Heart left ventricle (tissue), 16 donors: ENCODE measurements at regions not wholly inside any gene's neighbourhood (a gene's known extent, or its start where the extent isn't known, plus 50 kb on each side); places are given as distances from the start of the nearest gene placed in this dataset.

Source experiments
- ATAC-seq, 4 donors: fragments of 200-7000 bp; cut with Tn5 transposase; one replicate each; pipeline ENCODE4 v1.9.1; 2020 to 2022; ENCODE audit warnings: moderate library complexity in 4 of 4, mild to moderate bottlenecking in 3 of 4, moderate number of reproducible peaks in 1 of 4
- DNase-seq, 5 donors: peaks; one replicate each; pipeline ENCODE4 v3.0.0-alpha.2; 2020
- H3K27ac ChIP-seq, 12 donors: fragments of 200-600 bp; sonication (generic) in 4 of 12; one replicate each; pipeline versions ENCODE4 v1.5.0 to v1.8.0; 2016 to 2022; ENCODE audit warnings: mild to moderate bottlenecking in 2 of 12
- H3K27me3 ChIP-seq, 9 donors: fragments of 200-600 bp; sonication (generic) in 2 of 9; one replicate each; pipeline versions ENCODE4 v1.5.1 to v1.8.0; 2016 to 2022; ENCODE audit warnings: mild to moderate bottlenecking in 3 of 9
- H3K36me3 ChIP-seq, 9 donors: fragments of 200-600 bp; sonication (generic) in 2 of 9; one replicate each; pipeline versions ENCODE4 v1.5.0 to v1.8.0; 2018 to 2022; ENCODE audit warnings: mild to moderate bottlenecking in 2 of 9
- H3K4me1 ChIP-seq, 12 donors: fragments of 200-600 bp; sonication (generic) in 4 of 12; one replicate each; pipeline versions ENCODE4 v1.5.0 to v1.8.0; 2016 to 2022; ENCODE audit warnings: mild to moderate bottlenecking in 3 of 12
- H3K4me3 ChIP-seq, 12 donors: fragments of 200-600 bp; sonication (generic) in 4 of 12; one replicate each; pipeline versions ENCODE4 v1.5.0 to v1.8.0; 2017 to 2022; ENCODE audit warnings: mild to moderate bottlenecking in 9 of 12, moderate library complexity in 4 of 12
- H3K9me3 ChIP-seq, 12 donors: fragments of 200-600 bp; sonication (generic) in 4 of 12; one replicate each; pipeline versions ENCODE4 v1.5.0 to v1.8.0; 2016 to 2022; ENCODE audit warnings: mild to moderate bottlenecking in 1 of 12
- CTCF ChIP-seq, 12 donors: fragments of 200-600 bp; sonication (generic) in 4 of 12; IDR thresholded peaks; one replicate each; pipeline versions ENCODE4 v1.5.0 to v1.8.0; 2018 to 2022; ENCODE audit warnings: antibody characterized with exemption in 12 of 12, mild to moderate bottlenecking in 5 of 12
- POLR2A ChIP-seq, 2 donors: fragments of 450-650 bp; IDR thresholded peaks; one replicate each; pipeline ENCODE4 v1.6.1; 2017; ENCODE audit warnings: antibody characterized with exemption in 2 of 2, mild to moderate bottlenecking in 2 of 2, moderate library complexity in 2 of 2
- WGBS, 4 donors: extraction: QIAGEN DNeasy Blood & Tissue Kit in 2 of 4; methylation state at CpG; one replicate each; pipeline versions ENCODE4 v1.1.5 to v1.1.7; 2013 to 2018; 5-methylcytosine and 5-hydroxymethylcytosine counted together
- intact Hi-C, 10 donors: fragments of 100-400 bp; cut with DNase I; formaldehyde crosslinking; loops; one replicate each; pipeline versions ENCODE4 v1.11.1 to v1.14.2; 2022
- donor health status: ischemic (EF 13 %, LVEDD 7.1; RV severe dilation, severe dysfunction).
- donor health status: healthy with polysubstance abuse.
- donor health status: DM: no; HTN: yes; CAD: no.
- donor health status: DM: no; HTN: no; CAD: no.
- donor health status: ischemic (EF 25% LVEDD 6.9; RV normal size, moderate dysfunction).
- donor health status: ischemic (EF 25% LVEDD 5.7; RV mildly dilated, moderate dysfunction).
- donor health status: healthy.
- donor health status: DM: yes; HTN: yes; CAD: no.
- donor health status: ischemic (EF 35%, LVEDD 5.7; RV mildly dilated, moderate dysfunction).
- donor health status: nonischemic (EF 11% LVEDD 7.7; RV severe dilation, severe dysfunction).
- donor health status: DM: yes; HTN: yes; CAD: no.
- donor health status: PGD.
- donor health status: ischemic (EF 29% LVEDD 5.4; RV normal size, mild dysfunction).
- donor health status: nonischemic (EF 23%, LVEDD 6.1; RV moderate dilation, normal function).

DNA sequence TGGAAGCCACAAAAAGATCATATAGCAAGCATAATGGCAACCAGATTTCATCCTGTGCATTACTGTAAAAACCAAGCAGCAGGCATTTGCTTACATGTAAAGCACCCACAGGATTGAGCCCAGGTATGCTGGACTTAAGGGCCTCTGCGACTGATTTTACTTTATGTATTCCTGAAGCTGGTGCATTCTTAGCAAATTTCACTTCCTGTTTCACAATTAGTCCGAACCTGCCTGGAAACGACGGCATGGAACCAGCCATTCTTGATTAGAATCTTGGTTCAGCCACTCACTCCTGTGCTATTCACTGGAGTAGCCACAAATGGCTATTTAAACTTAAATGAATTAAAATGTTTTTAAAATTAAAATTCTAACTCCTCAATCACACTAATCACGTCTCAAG, 239.2 kb downstream of the NUAK1 start:
- ATAC-seq, result no peak
- intact Hi-C loops, result no loop called here
- H3K4me3 ChIP-seq, result no peak overlapping the region
- TF ChIP-seq CTCF (IDR thresholded peaks at IDR 0.05) (no peak), POLR2A (IDR thresholded peaks at IDR 0.05) (no peak)
- H3K9me3 ChIP-seq, result no peaks in the 10 kb centered on the region
- no peaks in the 10 kb centered on the region for H3K4me1 ChIP-seq
- H3K36me3 ChIP-seq, result no peaks in the 10 kb centered on the region
- no peak for DNase-seq
- no peak overlapping the region for H3K27ac ChIP-seq
- H3K27me3 ChIP-seq, result no peaks in the 10 kb centered on the region
- 64 to 75% (median 72%) methylated on average over 5 of the region's 5 CpGs for WGBS, 4 donors

GRCh38 chr12:105906561-105906960, 232.2 kb downstream of the NUAK1 start:
- Histone ChIP-seq H3K4me1 (peaks cover 0 to 9% (median 0%) of the 10 kb centered on the region in 12 donors), H3K9me3 (no peaks in the 10 kb centered on the region), H3K27ac (no peak overlapping the region), H3K36me3 (no peaks in the 10 kb centered on the region), H3K27me3 (no peaks in the 10 kb centered on the region), H3K4me3 (no peak overlapping the region)
- ATAC-seq (no peak), DNase-seq (no peak)
- intact Hi-C loops, result no loop called here
- TF ChIP-seq POLR2A (IDR thresholded peaks at IDR 0.05) (no peak), CTCF (IDR thresholded peaks at IDR 0.05) (no peak)
- 36 to 52% (median 44%) methylated on average over 1 of the region's 1 CpG for WGBS, 4 donors

GRCh38 chr12:105907982-105908381, 230.8 kb downstream of the NUAK1 start:
- no peaks in the 10 kb centered on the region for H3K27me3 ChIP-seq
- intact Hi-C loops, result no loop called here
- H3K4me1 ChIP-seq, result peaks cover 0 to 9% (median 0%) of the 10 kb centered on the region in 12 donors
- no peak for ATAC-seq
- no peak overlapping the region for H3K4me3 ChIP-seq
- H3K9me3 ChIP-seq, result peaks cover 0 to 7% (median 0%) of the 10 kb centered on the region in 12 donors
- no peak overlapping the region for H3K27ac ChIP-seq
- WGBS, 4 donors, result 91 to 95% (median 94%) methylated on average over 2 of the region's 2 CpGs
- TF ChIP-seq POLR2A (IDR thresholded peaks at IDR 0.05) (no peak), CTCF (IDR thresholded peaks at IDR 0.05) (no peak)
- no peaks in the 10 kb centered on the region for H3K36me3 ChIP-seq
- DNase-seq, result no peak

DNA sequence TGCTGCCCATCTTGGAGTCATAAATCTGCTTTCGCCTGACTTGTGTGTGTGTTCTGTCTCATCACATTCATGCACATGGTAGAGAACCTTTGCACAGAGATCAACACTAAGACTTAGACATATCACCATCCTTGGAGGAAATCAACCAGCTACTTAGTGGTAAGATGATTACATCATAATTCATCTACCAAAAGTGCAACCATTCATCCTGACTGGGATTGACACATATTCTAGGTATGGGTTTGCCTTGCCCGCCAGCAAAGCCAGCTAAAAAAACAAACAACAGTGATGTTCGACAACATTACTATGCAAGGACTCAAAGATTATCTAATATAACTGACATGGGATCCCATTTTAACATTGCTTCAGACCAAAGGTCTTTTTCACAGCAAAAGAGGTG, 228.7 kb downstream of the NUAK1 start:
- Histone ChIP-seq H3K36me3 (no peaks in the 10 kb centered on the region), H3K4me1 (peaks cover 0 to 9% (median 0%) of the 10 kb centered on the region in 12 donors), H3K9me3 (peaks cover 0 to 7% (median 0%) of the 10 kb centered on the region in 12 donors), H3K27ac (no peak overlapping the region), H3K27me3 (no peaks in the 10 kb centered on the region), H3K4me3 (no peak overlapping the region)
- no peak for DNase-seq
- TF ChIP-seq POLR2A (IDR thresholded peaks at IDR 0.05) (no peak), CTCF (IDR thresholded peaks at IDR 0.05) (no peak)
- 93 to 97% (median 96%) methylated on average over 3 of the region's 3 CpGs for WGBS, 4 donors
- intact Hi-C loops, result no loop called here
- ATAC-seq, result no peak
